HepG2 (cell line): ENCODE measurements at regions not wholly inside any gene's neighbourhood (a gene's known extent, or its start where the extent isn't known, plus 50 kb on each side); places are given as distances from the start of the nearest gene placed in this dataset.

ENCODE experiments used
- ATAC-seq: fragments of 200-7000 bp; cut with Tn5 transposase; 3 replicates; pipeline ENCODE4 v1.9.1; 2020; ENCODE audit warnings: mild to moderate bottlenecking, moderate library complexity
- BruUV-seq: library from RNA; stranded (reverse); fragments of 400-500 nt; replicated peaks from 2 replicates; lab custom pipeline; 2021; lab: Mats Ljungman, UMichigan
- CTCF ChIA-PET: fragments of 300-600 bp; formaldehyde crosslinking; extraction: SDS; loops from one replicate; lab custom pipeline; 2021; ENCODE audit warnings: low total read pairs, inconsistent platforms, low intra/inter-chr PET ratio; lab: Yijun Ruan, JAX
- POLR2A ChIA-PET: fragments of 350-600 bp; sonication (Branson Sonifier 250); formaldehyde crosslinking; loops from one replicate; lab custom pipeline; 2020; ENCODE audit warnings: antibody characterized with exemption, inconsistent platforms; lab: Yijun Ruan, JAX
- DNase-seq: peaks from one replicate; pipeline ENCODE4 v3.0.0-alpha.2; 2015; ENCODE audit warnings: low spot score
- FAIRE-seq: peaks from 3 replicates; lab custom pipeline; 2011; peaks lifted over from hg19 to GRCh38; lab: Jason Lieb, UNC
- H2AFZ ChIP-seq: one replicate; pipeline ENCODE4 v1.6.1; 2011; ENCODE audit warnings: low read length, inconsistent platforms
- H3K27ac ChIP-seq: fragments of 300-600 bp; 3 replicates; pipeline ENCODE4 v1.8.0; 2011; ENCODE audit warnings: mixed run types, mild to moderate bottlenecking, mixed read lengths, low read length, inconsistent platforms; ENCODE audit not compliant: insufficient read depth; ENCODE audit errors: extremely low read length
- H3K27me3 ChIP-seq, 2 experiments: fragments of 200-600 bp in 1 of 2; 2 replicates in 1 of 2; 3 replicates in 1 of 2; pipeline versions ENCODE4 v1.6.0 to v1.8.0; 2011; ENCODE audit warnings: low read length in 2 of 2, mild to moderate bottlenecking in 2 of 2, moderate library complexity in 2 of 2, inconsistent platforms in 1 of 2; ENCODE audit not compliant: insufficient read depth in 2 of 2, control insufficient read depth in 1 of 2
- H3K36me3 ChIP-seq, 2 experiments: fragments of 200-600 bp in 1 of 2; replicated peaks in 1 of 2; 2 replicates in 1 of 2; 3 replicates in 1 of 2; pipeline versions ENCODE4 v1.5.1 to v1.8.0; 2011; ENCODE audit warnings: low read length in 2 of 2, inconsistent platforms in 1 of 2; ENCODE audit not compliant: insufficient read depth in 2 of 2, control insufficient read depth in 1 of 2
- H3K4me1 ChIP-seq: 2 replicates; pipeline ENCODE4 v1.5.1; 2012; ENCODE audit warnings: low read length, inconsistent platforms; ENCODE audit not compliant: insufficient read depth
- H3K4me2 ChIP-seq: 2 replicates; pipeline ENCODE4 v1.6.0; 2011; ENCODE audit warnings: low read depth, low read length, inconsistent platforms
- H3K4me3 ChIP-seq, 3 experiments: fragments of 200-600 bp in 1 of 3; sonication (generic), shearing (Covaris generic) in 1 of 3; replicated peaks in 1 of 3; 2 replicates each; pipeline ENCODE4 v1.5.1; 2011 to 2016; ENCODE audit warnings: low read length in 3 of 3, inconsistent platforms in 2 of 3, low read depth in 2 of 3, mild to moderate bottlenecking in 2 of 3, control low read depth in 1 of 3, mixed read lengths in 1 of 3; ENCODE audit not compliant: insufficient read depth in 1 of 3
- H3K79me2 ChIP-seq: one replicate; pipeline ENCODE4 v1.6.1; 2011; ENCODE audit warnings: low read length, inconsistent platforms; ENCODE audit not compliant: insufficient read depth
- H3K9ac ChIP-seq: 2 replicates; pipeline ENCODE4 v1.6.0; 2011; ENCODE audit warnings: mild to moderate bottlenecking, low read depth, low read length, inconsistent platforms; ENCODE audit not compliant: insufficient read depth
- H3K9me3 ChIP-seq: 2 replicates; pipeline ENCODE4 v1.5.1; 2012; ENCODE audit warnings: mild to moderate bottlenecking, low read length
- H4K20me1 ChIP-seq: 2 replicates; pipeline ENCODE4 v1.6.0; 2011; ENCODE audit warnings: inconsistent platforms, mild to moderate bottlenecking, low read length, moderate library complexity; ENCODE audit not compliant: insufficient read depth
- ATRX ChIP-seq: sonication (generic); formaldehyde crosslinking; IDR thresholded peaks from 2 replicates; pipeline ENCODE4 v1.4.0; 2020; ENCODE audit warnings: missing genetic modification reagents, borderline replicate concordance
- CAMTA2 ChIP-seq: sonication (generic); formaldehyde crosslinking; IDR thresholded peaks from 2 replicates; pipeline ENCODE4 v1.4.0; 2020; ENCODE audit warnings: mild to moderate bottlenecking, missing genetic modification reagents, borderline replicate concordance
- CBFB ChIP-seq: sonication (generic); formaldehyde crosslinking; IDR thresholded peaks from 2 replicates; pipeline ENCODE4 v1.4.0; 2020; ENCODE audit warnings: missing genetic modification reagents
- FOXK1 ChIP-seq: sonication (generic); formaldehyde crosslinking; IDR thresholded peaks from 2 replicates; pipeline ENCODE4 v1.4.0; 2020; ENCODE audit warnings: low read depth, missing genetic modification reagents, borderline replicate concordance
- HBP1 ChIP-seq: IDR thresholded peaks from 2 replicates; pipeline ENCODE4 v1.6.1; 2016; ENCODE audit warnings: low read depth, control low read depth
- MLLT10 ChIP-seq: sonication (generic); formaldehyde crosslinking; IDR thresholded peaks from 2 replicates; pipeline ENCODE4 v1.4.0; 2020; ENCODE audit warnings: missing genetic modification reagents
- PHF5A ChIP-seq: IDR thresholded peaks from one replicate; pipeline ENCODE4 v1.6.1; 2018; ENCODE audit warnings: low read depth, missing genetic modification reagents; ENCODE audit not compliant: unreplicated experiment
- RCOR2 ChIP-seq: IDR thresholded peaks from 2 replicates; pipeline ENCODE4 v1.6.1; 2016; ENCODE audit warnings: missing biosample characterization, missing genetic modification reagents
- RFX3 ChIP-seq: IDR thresholded peaks from 2 replicates; pipeline ENCODE4 v1.6.1; 2016; ENCODE audit warnings: missing biosample characterization, missing genetic modification reagents
- RORA ChIP-seq: sonication (generic); formaldehyde crosslinking; IDR thresholded peaks from 2 replicates; pipeline ENCODE4 v1.5.0; 2020; ENCODE audit warnings: mild to moderate bottlenecking, missing genetic modification reagents, moderate library complexity
- SMAD1 ChIP-seq: sonication (generic); formaldehyde crosslinking; IDR thresholded peaks from 2 replicates; pipeline ENCODE4 v1.4.0; 2020; ENCODE audit warnings: missing genetic modification reagents, low read depth, mild to moderate bottlenecking, borderline replicate concordance
- YEATS2 ChIP-seq: sonication (generic); formaldehyde crosslinking; IDR thresholded peaks from 2 replicates; pipeline ENCODE4 v1.4.0; 2020; ENCODE audit warnings: missing genetic modification reagents, borderline replicate concordance
- ZBTB42 ChIP-seq: sonication (generic); formaldehyde crosslinking; IDR thresholded peaks from 2 replicates; pipeline ENCODE4 v1.5.0; 2020; ENCODE audit warnings: mild to moderate bottlenecking, missing genetic modification reagents
- ZEB1 ChIP-seq: IDR thresholded peaks from 2 replicates; pipeline ENCODE4 v1.6.1; 2012; ENCODE audit warnings: mild to moderate bottlenecking, low read depth, inconsistent platforms; ENCODE audit not compliant: insufficient replicate concordance
- ZFP82 ChIP-seq: sonication (generic); formaldehyde crosslinking; IDR thresholded peaks from 2 replicates; pipeline ENCODE4 v1.5.1; 2020; ENCODE audit warnings: mild to moderate bottlenecking, missing genetic modification reagents, borderline replicate concordance
- ZNF101 ChIP-seq: sonication (generic); formaldehyde crosslinking; IDR thresholded peaks from 2 replicates; pipeline ENCODE4 v1.4.0; 2020; ENCODE audit warnings: mild to moderate bottlenecking, low read depth, missing genetic modification reagents, borderline replicate concordance
- ZNF598 ChIP-seq: sonication (generic); formaldehyde crosslinking; IDR thresholded peaks from 2 replicates; pipeline ENCODE4 v1.5.1; 2020; ENCODE audit warnings: mild to moderate bottlenecking, missing genetic modification reagents, borderline replicate concordance
- ZNF724P ChIP-seq: sonication (generic); formaldehyde crosslinking; IDR thresholded peaks from 2 replicates; pipeline ENCODE4 v1.8.0; 2022; ENCODE audit warnings: missing genetic modification reagents, borderline replicate concordance
- ZNF891 ChIP-seq: sonication (generic); formaldehyde crosslinking; IDR thresholded peaks from 2 replicates; pipeline ENCODE4 v1.5.0; 2020; ENCODE audit warnings: mild to moderate bottlenecking, missing genetic modification reagents
- WGBS: methylation state at CpG from one replicate; pipeline ENCODE4 v1.1.6; 2017; ENCODE audit warnings: low lambda C conversion rate; 5-methylcytosine and 5-hydroxymethylcytosine counted together
- in situ Hi-C: cut with HindIII; loops from 2 replicates; pipeline ENCODE4 v1.10.0; 2017; ENCODE audit warnings: low pct_unique_long_range_greater_than_20kb; ENCODE audit not compliant: extremely low pct_ligation_motif_present
- intact Hi-C: fragments of 100-400 bp; cut with micrococcal nuclease; formaldehyde crosslinking; loops from one replicate; pipeline ENCODE4 v1.10.0; 2022; ENCODE audit not compliant: unreplicated experiment
- TF ChIP-seq, protein P1 (sequence below): sonication (generic); formaldehyde crosslinking; IDR thresholded peaks from 2 replicates; pipeline ENCODE4 v1.4.0; 2020; ENCODE audit warnings: missing genetic modification reagents

DNA sequence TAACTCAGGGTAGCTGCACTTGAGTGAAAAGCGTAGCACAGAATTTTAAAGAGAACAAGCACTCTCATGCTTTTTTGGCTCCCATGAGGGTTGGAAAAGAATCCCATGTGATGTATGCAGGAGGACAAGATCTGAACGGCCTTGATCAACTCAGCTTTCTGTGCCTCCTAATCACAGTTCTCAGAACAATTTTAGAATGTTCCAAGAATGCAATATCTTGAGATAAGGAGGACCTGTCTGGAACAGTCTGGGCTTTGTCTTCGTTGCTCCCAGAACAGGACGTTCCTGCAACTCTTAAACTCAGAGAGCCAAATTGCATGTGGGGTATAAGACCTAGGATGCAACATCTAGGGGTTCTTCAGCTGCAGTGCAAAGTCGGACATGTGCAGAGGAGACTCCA is 582.7 kb downstream of the RERGL start (continued):
- TF ChIP-seq ATRX (CRISPR knock-in tag) = no peak
- TF ChIP-seq RCOR2 (CRISPR knock-in tag) = no peak
- no peak for TF ChIP-seq PHF5A (CRISPR knock-in tag)
- TF ChIP-seq RORA (CRISPR knock-in tag) = no peak
- no peak for TF ChIP-seq ZNF724P (CRISPR knock-in tag)
- TF ChIP-seq, protein P1, sequence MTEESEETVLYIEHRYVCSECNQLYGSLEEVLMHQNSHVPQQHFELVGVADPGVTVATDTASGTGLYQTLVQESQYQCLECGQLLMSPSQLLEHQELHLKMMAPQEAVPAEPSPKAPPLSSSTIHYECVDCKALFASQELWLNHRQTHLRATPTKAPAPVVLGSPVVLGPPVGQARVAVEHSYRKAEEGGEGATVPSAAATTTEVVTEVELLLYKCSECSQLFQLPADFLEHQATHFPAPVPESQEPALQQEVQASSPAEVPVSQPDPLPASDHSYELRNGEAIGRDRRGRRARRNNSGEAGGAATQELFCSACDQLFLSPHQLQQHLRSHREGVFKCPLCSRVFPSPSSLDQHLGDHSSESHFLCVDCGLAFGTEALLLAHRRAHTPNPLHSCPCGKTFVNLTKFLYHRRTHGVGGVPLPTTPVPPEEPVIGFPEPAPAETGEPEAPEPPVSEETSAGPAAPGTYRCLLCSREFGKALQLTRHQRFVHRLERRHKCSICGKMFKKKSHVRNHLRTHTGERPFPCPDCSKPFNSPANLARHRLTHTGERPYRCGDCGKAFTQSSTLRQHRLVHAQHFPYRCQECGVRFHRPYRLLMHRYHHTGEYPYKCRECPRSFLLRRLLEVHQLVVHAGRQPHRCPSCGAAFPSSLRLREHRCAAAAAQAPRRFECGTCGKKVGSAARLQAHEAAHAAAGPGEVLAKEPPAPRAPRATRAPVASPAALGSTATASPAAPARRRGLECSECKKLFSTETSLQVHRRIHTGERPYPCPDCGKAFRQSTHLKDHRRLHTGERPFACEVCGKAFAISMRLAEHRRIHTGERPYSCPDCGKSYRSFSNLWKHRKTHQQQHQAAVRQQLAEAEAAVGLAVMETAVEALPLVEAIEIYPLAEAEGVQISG (CRISPR knock-in tag) = no peak
- TF ChIP-seq ZNF891 = no peak

DNA sequence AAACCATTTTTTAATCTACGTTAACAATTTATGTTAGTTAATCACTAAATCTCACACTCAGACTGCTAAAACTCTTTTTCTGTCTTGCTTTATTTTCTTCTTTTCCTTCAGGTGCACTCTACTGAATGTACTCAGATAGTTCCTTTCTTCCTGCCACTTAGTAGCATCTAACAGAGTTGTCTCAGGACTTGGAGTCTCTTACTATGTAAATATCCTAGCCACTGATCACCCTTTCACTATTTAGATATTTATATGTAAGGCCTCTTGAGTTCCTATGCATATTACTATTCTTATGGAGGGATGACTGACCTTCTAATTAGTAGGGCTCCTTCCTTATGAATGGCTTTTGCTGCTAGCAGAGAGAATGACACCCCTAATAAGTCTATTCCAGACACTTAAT is 586.3 kb downstream of the RERGL start:
- Histone ChIP-seq H3K4me1 (no peaks in the 10 kb centered on the region), H3K36me3 (no peaks in the 10 kb centered on the region), H3K79me2 (no peaks in the 10 kb centered on the region), H2AFZ (no peak overlapping the region), H3K9ac (no peak overlapping the region), H3K4me2 (no peak overlapping the region), H3K9me3 (no peaks in the 10 kb centered on the region), H4K20me1 (no peaks in the 10 kb centered on the region), H3K27me3 (no peaks in the 10 kb centered on the region), H3K27ac (no peak overlapping the region), H3K4me3 (no peak overlapping the region)
- ATAC-seq (no peak), DNase-seq (no peak), FAIRE-seq (no peak)
- intact Hi-C loops = no loop called here
- TF ChIP-seq ZNF598 = no peak
- no peak for TF ChIP-seq ZEB1
- TF ChIP-seq YEATS2 (CRISPR knock-in tag) = no peak
- no peak for TF ChIP-seq SMAD1 (CRISPR knock-in tag)
- TF ChIP-seq HBP1 (CRISPR knock-in tag) = no peak
- no peak for TF ChIP-seq FOXK1
- TF ChIP-seq ZNF101 (CRISPR knock-in tag) = no peak
- no peak for TF ChIP-seq CBFB (CRISPR knock-in tag)
- no peak for TF ChIP-seq CAMTA2 (CRISPR knock-in tag)
- TF ChIP-seq ZBTB42 (CRISPR knock-in tag) = no peak
- TF ChIP-seq MLLT10 = no peak
- TF ChIP-seq ZFP82 (CRISPR knock-in tag) = no peak
- no peak for TF ChIP-seq RFX3 (CRISPR knock-in tag)
- CTCF ChIA-PET = no interaction called here
- no TSS peak for BruUV-seq
- in situ Hi-C loops = no loop called here
- WGBS = 2% methylated on average over 1 of the region's 1 CpG
- POLR2A ChIA-PET = no interaction called here
